Right cardiac atrium (tissue), 5 donors: ENCODE measurements at regions not wholly inside any gene's neighbourhood (a gene's known extent, or its start where the extent isn't known, plus 50 kb on each side); places are given as distances from the start of the nearest gene placed in this dataset.
"Not testable (repeated sequence)": the region's sequence is repeated elsewhere in the genome, so short reads cannot be mapped to it uniquely, and the experiment has no call there.

ENCODE experiments used
- ATAC-seq, 2 donors: fragments of 200-7000 bp; cut with Tn5 transposase; one replicate each; pipeline versions ENCODE4 v1.8.0 to v1.9.1; 2020; ENCODE audit warnings: moderate library complexity in 2 of 2, mild to moderate bottlenecking in 1 of 2
- DNase-seq, 3 donors: peaks; one replicate each; pipeline ENCODE4 v3.0.0-alpha.2; 2020
- H3K27ac ChIP-seq: one replicate; pipeline ENCODE4 v1.5.1; 2013; ENCODE audit warnings: mild to moderate bottlenecking, low read length, control low read depth, moderate library complexity
- H3K27me3 ChIP-seq: one replicate; pipeline ENCODE4 v1.6.1; 2013; ENCODE audit not compliant: control insufficient read depth, insufficient read depth
- H3K4me1 ChIP-seq: one replicate; pipeline ENCODE4 v1.6.1; 2013; ENCODE audit warnings: low read length; ENCODE audit not compliant: control insufficient read depth, insufficient read depth
- H3K4me3 ChIP-seq: one replicate; pipeline ENCODE4 v1.5.1; 2013; ENCODE audit warnings: low read length, control low read depth
- H3K9me3 ChIP-seq: one replicate; pipeline ENCODE4 v1.6.1; 2013; ENCODE audit warnings: low read length; ENCODE audit not compliant: control insufficient read depth
- WGBS: extraction: QIAGEN DNeasy Blood & Tissue Kit; methylation state at CpG from one replicate; pipeline ENCODE4 v1.1.7; 2013; 5-methylcytosine and 5-hydroxymethylcytosine counted together
- intact Hi-C, 4 donors: fragments of 100-400 bp; cut with DNase I; formaldehyde crosslinking; loops; one replicate each; pipeline versions ENCODE4 v1.11.0 to v1.14.0; 2022 to 2023
- donor health status: healthy with polysubstance abuse.
- donor health status: DM: no; HTN: yes; CAD: no.
- donor health status: DM: no; HTN: no; CAD: no.
- donor health status: DM: no; HTN: yes; CAD: no; lungs with severe emphysema.
- donor health status: DM: yes; HTN: yes; CAD: no.

DNA sequence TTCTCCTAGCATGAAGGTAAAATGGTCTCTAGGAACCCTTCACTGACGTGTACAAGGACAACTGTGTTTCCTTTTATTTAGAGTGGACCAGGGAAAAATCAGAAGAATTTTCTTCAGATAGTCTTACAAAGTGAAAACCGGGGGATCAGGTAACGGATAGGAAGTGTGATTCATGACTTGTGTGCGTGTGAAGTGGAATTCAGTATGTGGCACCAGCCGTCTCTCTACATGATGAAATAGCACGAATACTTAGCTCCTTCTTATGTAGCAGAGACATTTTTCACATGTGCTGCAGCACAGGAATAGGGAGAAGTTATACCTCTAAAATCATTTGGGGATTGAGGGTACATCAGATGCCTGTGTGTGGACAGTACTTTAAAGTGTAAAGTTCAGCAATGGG lies 159.2 kb downstream of the MEX3B start:
- Histone ChIP-seq H3K4me1 (peaks cover 6% of the 10 kb centered on the region), H3K4me3 (no peak overlapping the region), H3K27me3 (no peaks in the 10 kb centered on the region), H3K27ac (no peak overlapping the region), H3K9me3 (no peaks in the 10 kb centered on the region)
- ATAC-seq (no peak), DNase-seq (no peak)
- WGBS: 92% methylated on average over 6 of the region's 6 CpGs
- intact Hi-C loops: no loop called here

DNA sequence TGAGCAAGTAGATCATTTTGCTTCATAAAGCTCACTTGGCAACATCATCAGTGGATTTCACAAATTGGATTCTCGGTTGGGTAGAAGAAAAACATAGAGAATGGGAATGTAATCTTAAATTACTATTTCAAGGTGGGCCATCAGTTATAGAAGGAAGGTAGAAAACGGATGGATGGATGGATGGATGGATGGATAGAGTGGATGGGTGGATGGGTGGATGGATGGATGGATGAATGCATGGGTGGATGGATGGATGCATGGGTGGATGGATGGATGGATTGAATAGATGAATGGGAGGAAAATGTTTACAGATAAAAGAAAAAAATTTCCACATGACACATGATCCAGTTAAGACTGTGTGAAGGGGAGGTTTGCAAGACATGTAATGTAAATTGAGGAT lies 159.7 kb downstream of the MEX3B start:
- no peak overlapping the region for H3K4me3 ChIP-seq
- H3K27ac ChIP-seq: no peak overlapping the region
- H3K9me3 ChIP-seq: no peaks in the 10 kb centered on the region
- WGBS: 93% methylated on average over 2 of the region's 2 CpGs
- intact Hi-C loops: no loop called here
- no peak for DNase-seq
- no peaks in the 10 kb centered on the region for H3K27me3 ChIP-seq
- ATAC-seq: no peak
- H3K4me1 ChIP-seq: peaks cover 6% of the 10 kb centered on the region

DNA sequence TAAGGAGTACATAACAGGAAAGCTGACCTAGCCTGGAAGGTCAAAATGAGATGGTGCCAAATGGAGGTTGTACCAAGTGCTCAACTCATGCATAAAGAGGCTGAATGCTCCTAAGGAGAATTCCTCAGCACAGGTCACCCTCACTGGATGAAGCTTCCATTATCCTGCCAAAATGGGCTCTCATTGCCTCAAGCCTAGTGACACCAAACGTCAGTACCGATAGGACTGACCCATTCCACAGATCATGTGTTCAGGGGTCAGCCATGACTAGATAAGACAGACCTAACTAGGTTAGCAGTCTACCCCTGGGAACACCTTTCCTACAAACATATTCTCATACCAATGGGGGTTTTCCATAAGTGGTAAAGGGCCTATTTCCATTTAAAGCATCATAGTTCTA lies 160.7 kb downstream of the MEX3B start:
- no peak overlapping the region for H3K27ac ChIP-seq
- ATAC-seq (no peak), DNase-seq (no peak)
- no peaks in the 10 kb centered on the region for H3K27me3 ChIP-seq
- intact Hi-C loops: no loop called here
- no peaks in the 10 kb centered on the region for H3K9me3 ChIP-seq
- no peak overlapping the region for H3K4me3 ChIP-seq
- H3K4me1 ChIP-seq: peaks cover 6% of the 10 kb centered on the region
- WGBS: 94% methylated on average over 2 of the region's 2 CpGs

DNA sequence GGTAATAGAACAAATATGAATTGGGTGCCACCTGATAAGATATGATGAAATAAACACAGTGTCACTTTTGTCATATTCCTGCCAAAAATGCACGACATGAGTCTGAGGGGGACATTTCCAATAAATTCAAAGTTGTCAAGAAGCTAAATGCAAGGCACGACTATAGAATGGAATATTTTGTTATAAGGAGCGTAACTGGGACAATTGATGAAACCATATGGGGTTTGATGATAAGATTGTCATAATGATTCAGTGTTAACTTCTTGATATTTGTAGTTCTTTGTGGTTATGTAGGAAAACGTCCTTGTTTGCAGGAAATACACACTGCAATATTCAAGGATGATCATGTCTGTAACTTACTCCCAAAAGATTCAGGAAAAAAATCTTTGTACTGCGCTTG lies 163.3 kb downstream of the MEX3B start:
- H3K27ac ChIP-seq: no peak overlapping the region
- no peak overlapping the region for H3K4me3 ChIP-seq
- intact Hi-C loops: no loop called here
- DNase-seq: no peak
- H3K4me1 ChIP-seq: peaks cover 2% of the 10 kb centered on the region
- H3K27me3 ChIP-seq: no peaks in the 10 kb centered on the region
- 75% methylated on average over 5 of the region's 5 CpGs for WGBS
- no peak for ATAC-seq
- H3K9me3 ChIP-seq: no peaks in the 10 kb centered on the region

DNA sequence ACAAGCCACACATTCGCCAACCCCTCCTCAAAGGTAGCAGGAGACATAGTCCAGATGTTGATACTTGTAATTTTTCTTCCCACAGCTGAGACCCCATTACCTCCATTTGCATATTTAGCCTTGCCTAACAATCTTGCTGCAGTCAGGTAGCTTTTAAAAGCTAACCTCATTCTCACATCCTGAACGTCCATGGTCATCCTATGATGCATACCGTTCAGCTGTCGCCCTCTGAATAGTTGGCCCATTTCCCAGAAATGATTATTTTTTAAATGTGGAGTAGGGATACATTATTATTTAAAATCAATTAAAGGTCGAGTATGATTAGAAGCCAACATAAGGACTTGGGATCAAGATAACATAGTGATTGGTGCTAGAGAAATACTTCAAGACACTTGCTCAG lies 165.0 kb downstream of the MEX3B start:
- H3K27ac ChIP-seq: no peak overlapping the region
- peaks cover 2% of the 10 kb centered on the region for H3K4me1 ChIP-seq
- intact Hi-C loops: no loop called here
- DNase-seq (no peak), ATAC-seq (no peak)
- 71% methylated on average over 5 of the region's 5 CpGs for WGBS
- H3K9me3 ChIP-seq: no peaks in the 10 kb centered on the region
- H3K27me3 ChIP-seq: no peaks in the 10 kb centered on the region
- no peak overlapping the region for H3K4me3 ChIP-seq

DNA sequence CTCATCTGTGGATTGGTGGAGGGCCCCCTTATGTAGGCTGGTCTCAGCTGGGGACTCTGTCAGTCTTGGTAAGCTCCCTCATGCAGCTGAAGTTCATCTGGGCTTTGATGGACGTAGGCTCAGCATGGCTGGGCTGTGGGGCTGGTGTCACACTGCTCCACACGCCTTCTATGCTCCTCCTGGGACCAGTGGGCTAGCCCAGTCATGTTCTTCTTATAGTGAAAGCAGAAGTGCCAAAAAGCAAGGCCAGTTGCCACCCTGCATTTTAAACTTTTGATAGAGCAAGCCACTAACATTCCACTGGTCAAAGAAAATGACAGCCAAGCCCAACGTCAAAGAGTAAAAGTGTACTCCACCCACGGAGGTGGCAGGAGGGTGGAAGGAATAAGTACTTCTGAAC lies 165.5 kb downstream of the MEX3B start:
- H3K27ac ChIP-seq: no peak overlapping the region
- H3K9me3 ChIP-seq: no peaks in the 10 kb centered on the region
- H3K27me3 ChIP-seq: no peaks in the 10 kb centered on the region
- no peak for ATAC-seq
- WGBS: 84% methylated on average over 4 of the region's 4 CpGs
- no peak for DNase-seq
- no peak overlapping the region for H3K4me3 ChIP-seq
- intact Hi-C loops: no loop called here
- H3K4me1 ChIP-seq: peaks cover 2% of the 10 kb centered on the region

DNA sequence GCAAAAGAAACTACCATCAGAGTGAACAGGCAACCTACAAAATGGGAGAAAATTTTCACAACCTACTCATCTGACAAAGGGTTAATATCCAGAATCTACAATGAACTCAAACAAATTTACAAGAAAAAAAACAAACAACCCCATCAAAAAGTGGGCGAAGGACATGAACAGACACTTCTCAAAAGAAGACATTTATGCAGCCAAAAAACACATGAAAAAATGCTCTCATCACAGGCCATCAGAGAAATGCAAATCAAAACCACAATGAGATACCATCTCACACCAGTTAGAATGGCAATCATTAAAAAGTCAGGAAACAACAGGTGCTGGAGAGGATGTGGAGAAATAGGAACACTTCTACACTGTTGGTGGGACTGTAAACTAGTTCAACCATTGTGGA lies 170.1 kb downstream of the MEX3B start:
- H3K4me1 ChIP-seq, H3K4me3 ChIP-seq, H3K27ac ChIP-seq, ATAC-seq, H3K9me3 ChIP-seq, H3K27me3 ChIP-seq, DNase-seq, intact Hi-C loops: not testable (repeated sequence)
- 91% methylated on average over 1 of the region's 1 CpG for WGBS

DNA sequence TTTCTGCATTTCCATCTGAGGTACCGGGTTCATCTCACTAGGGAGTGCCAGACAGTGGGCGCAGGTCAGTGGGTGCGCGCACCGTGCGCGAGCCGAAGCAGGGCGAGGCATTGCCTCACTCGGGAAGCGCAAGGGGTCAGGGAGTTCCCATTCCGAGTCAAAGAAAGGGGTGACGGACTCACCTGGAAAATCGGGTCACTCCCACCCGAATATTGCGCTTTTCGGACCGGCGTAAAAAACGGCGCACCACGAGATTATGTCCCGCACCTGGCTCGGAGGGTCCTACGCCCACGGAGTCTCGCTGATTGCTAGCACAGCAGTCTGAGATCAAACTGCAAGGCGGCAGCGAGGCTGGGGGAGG lies 175.1 kb downstream of the MEX3B start:
- H3K27me3 ChIP-seq, H3K9me3 ChIP-seq, ATAC-seq, DNase-seq, H3K4me3 ChIP-seq, H3K27ac ChIP-seq, intact Hi-C loops, H3K4me1 ChIP-seq: not testable (repeated sequence)
- WGBS: 88% methylated on average over 20 of the region's 29 CpGs

DNA sequence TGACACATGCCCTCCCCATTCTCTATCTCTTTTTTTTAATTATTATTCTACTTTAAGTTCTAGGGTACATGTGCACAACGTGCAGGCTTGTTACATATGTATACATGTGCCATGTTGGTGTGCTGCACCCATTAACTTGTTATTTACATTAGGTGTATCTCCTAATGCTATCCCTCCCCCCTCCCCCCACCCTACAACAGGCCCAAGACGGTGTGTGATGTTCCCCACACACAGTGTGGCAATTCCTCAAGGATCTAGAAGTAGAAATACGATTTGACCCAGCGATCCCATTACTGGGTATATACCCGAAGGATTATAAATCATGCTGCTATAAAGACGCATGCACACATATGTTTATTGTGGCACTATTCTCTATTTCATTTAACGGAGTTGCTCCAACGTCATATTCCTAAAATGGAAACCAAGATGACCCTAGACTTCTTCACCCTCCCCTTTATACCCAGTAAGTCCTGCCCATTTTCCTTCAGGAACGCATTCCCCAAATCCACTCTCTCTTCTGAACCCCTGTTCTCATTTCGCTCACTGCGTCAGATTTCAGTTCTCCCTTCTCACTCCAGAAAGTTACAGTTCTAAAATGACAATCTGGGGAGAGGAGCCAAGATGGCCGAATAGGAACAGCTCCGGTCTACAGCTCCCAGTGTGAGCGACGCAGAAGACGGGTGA lies 175.6 kb downstream of the MEX3B start:
- DNase-seq, ATAC-seq, H3K9me3 ChIP-seq, H3K27ac ChIP-seq, H3K4me3 ChIP-seq, H3K27me3 ChIP-seq, H3K4me1 ChIP-seq, intact Hi-C loops: not testable (repeated sequence)
- WGBS: 86% methylated on average over 16 of the region's 16 CpGs

DNA sequence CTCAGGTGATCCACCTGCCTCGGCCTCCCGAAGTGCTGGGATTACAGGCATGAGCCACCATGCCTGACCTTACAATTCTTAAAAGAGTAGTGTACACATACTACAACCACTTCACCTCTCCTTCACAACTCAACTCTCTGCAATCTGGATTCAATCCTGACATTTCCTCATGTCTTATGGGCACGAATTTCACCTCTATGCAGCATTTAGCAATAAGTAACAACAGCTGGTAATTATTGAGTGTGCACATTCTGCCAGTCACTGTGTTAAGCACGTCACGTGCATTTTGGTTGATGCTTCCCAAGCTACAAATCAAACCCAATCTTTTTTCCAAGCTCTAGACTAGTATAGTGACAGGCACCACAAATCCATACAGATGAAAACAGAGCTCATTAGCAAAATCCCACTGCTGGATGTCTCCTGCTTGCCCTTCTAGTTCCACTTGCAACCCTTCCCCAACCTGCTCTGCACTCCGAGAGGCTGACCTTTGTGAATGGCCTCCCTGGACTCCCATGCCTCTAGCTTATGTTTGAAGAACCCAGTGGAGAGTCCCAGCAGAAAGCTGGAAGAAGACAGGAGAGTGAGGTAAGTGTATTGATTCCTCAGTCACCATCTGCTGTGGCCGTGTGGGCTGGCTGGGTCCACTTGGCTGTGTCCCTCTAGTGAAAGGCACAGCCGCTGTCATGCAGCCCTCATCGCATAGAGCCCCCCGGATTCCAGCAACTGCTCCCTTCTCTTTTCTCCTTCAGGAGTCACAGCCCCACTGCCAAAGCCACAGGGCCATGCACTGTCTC lies 176.5 kb downstream of the MEX3B start:
- no peak for DNase-seq

DNA sequence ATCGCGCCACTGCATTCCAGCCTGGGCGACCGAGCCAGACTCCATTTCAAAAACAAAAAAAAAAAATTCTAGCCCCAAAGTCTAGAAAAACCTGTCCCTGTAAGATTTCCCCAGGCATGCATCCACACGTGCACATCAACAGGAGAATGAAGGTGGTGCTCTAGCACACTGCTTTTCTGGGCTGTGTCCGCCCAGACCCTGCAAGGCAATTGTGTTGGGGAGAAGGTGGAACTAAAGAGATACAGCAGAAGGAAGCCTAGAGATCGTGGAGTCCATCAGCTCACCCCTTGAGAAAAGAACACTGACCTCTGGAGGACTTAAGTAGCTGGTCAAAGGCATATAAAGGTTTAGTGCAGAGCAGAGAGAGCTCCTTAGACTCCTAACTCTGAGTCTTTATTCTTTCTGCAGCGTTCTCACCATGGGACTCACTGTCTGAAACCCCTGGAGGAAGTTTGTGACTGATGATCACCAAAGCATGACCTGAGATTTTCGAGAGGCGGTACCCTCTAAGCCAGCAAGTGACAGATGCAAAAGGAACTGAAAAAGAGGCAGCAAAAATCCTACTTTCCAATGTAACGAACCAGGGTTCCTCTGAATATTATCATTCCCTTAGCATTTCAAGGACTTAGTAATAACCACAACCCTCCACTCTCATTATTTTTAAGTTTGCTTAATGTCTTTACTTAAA lies 179.8 kb downstream of the MEX3B start:
- Histone ChIP-seq H3K4me3 (no peak overlapping the region), H3K9me3 (no peaks in the 10 kb centered on the region), H3K27me3 (no peaks in the 10 kb centered on the region), H3K4me1 (no peaks in the 10 kb centered on the region), H3K27ac (no peak overlapping the region)
- intact Hi-C loops: no loop called here
- 91% methylated on average over 11 of the region's 11 CpGs for WGBS
- no peak for ATAC-seq
- no peak for DNase-seq

More for the DNA sequence above, 176.5 kb downstream of the MEX3B start:
- Histone ChIP-seq H3K27ac (no peak overlapping the region), H3K4me1 (no peaks in the 10 kb centered on the region), H3K27me3 (no peaks in the 10 kb centered on the region), H3K9me3 (no peaks in the 10 kb centered on the region), H3K4me3 (no peak overlapping the region)
- intact Hi-C loops: no loop called here
- ATAC-seq: no peak
- WGBS: 87% methylated on average over 10 of the region's 10 CpGs
